ENCODE measurements at regions not wholly inside any gene's neighbourhood (a gene's known extent, or its start where the extent isn't known, plus 50 kb on each side); places are given as distances from the start of the nearest gene placed in this dataset.

- ATAC-seq (no peak), DNase-seq (no peak)
- intact Hi-C loops (cut with DNase I; ENCODE audit: low total_unique reads) (no loop called here), in situ Hi-C loops (cut with MboI; ENCODE audit: low sequenced_read_pairs in 4 of 4) (loop anchor here in 3 of 4 donors (25.0 kb wide), 1 partner anchor 1088 kb away; no protein-coding TSS in a partner anchor)
- Histone ChIP-seq H3K36me3 (no peaks in the 10 kb centered on the region), H3K27ac (no peak overlapping the region), H3K4me1 (no peaks in the 10 kb centered on the region), H3K9me3 (no peaks in the 10 kb centered on the region), H3K4me3 (no peak overlapping the region), H3K27me3 (no peaks in the 10 kb centered on the region)
- no peak for TF ChIP-seq POLR2A (IDR thresholded peaks at IDR 0.05)
- TF ChIP-seq CTCF (IDR thresholded peaks at IDR 0.05 in 4 of 5, conservative IDR thresholded peaks at IDR 0.05 in 1 of 5), result no peak
Observed at GRCh38 chr21:35825370-35826353, 234.7 kb downstream of the SETD4 start.

DNA sequence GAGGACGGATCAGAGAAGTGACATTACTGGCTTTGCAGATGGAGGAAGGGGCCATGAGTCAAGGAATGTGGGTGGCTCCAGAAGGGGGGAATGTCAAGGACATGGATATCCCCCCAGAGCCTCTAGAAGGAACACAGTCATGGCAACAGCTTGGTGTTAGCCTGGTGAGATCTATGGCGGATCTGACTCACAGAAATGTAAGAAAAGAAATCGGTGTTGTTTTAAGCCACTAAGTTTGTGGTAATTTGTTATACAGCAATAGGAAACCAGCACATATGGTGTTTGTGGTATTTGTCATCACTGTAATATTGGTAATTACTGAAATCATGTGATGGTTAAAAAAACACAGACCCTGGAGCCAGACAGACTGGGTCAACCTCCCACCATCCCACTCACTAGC is 236.2 kb downstream of the SETD4 start:
- no peaks in the 10 kb centered on the region for H3K4me1 ChIP-seq
- no peak overlapping the region for H3K27ac ChIP-seq
- in situ Hi-C loops (cut with MboI; ENCODE audit: low sequenced_read_pairs in 4 of 4) (loop anchor here in 1 of 4 donors (25.0 kb wide), 1 partner anchor 912 kb away; no protein-coding TSS in a partner anchor), intact Hi-C loops (cut with DNase I; ENCODE audit: low total_unique reads) (no loop called here)
- H3K4me3 ChIP-seq, result no peak overlapping the region
- no peak for DNase-seq
- H3K27me3 ChIP-seq, result no peaks in the 10 kb centered on the region
- ATAC-seq, result no peak
- TF ChIP-seq POLR2A (IDR thresholded peaks at IDR 0.05), result no peak
- TF ChIP-seq CTCF (IDR thresholded peaks at IDR 0.05 in 4 of 5, conservative IDR thresholded peaks at IDR 0.05 in 1 of 5), result no peak
- no peaks in the 10 kb centered on the region for H3K9me3 ChIP-seq
- no peaks in the 10 kb centered on the region for H3K36me3 ChIP-seq

DNA sequence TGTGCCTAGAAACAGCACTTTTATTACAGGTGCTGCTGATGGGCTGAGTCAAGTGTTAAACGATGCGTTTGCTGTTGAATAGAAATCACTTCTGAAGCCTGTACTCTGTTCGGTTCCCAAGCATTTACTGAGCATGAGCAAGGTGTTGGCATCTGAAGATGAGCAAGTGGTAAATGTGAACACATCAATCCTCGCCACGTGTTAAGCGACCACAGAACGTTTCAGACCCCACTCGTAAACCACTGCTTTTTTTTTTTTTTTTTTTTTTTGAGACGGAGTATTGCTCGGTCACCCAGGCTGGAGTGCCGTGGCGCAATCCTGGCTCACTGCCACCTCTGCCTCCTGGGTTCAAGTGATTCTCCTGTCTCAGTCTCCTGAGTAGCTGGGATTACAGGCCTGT is 241.2 kb downstream of the SETD4 start:
- no peak for ATAC-seq
- no peak for DNase-seq
- H3K9me3 ChIP-seq, result no peaks in the 10 kb centered on the region
- in situ Hi-C loops (cut with MboI; ENCODE audit: low sequenced_read_pairs in 4 of 4) (loop anchor here in 1 of 4 donors (25.0 kb wide), 1 partner anchor 907 kb away; no protein-coding TSS in a partner anchor), intact Hi-C loops (cut with DNase I; ENCODE audit: low total_unique reads) (no loop called here)
- TF ChIP-seq POLR2A (IDR thresholded peaks at IDR 0.05), result no peak
- H3K27me3 ChIP-seq, result no peaks in the 10 kb centered on the region
- H3K27ac ChIP-seq, result no peak overlapping the region
- H3K4me1 ChIP-seq, result peaks cover 0 to 7% of the 10 kb centered on the region in 2 donors
- no peaks in the 10 kb centered on the region for H3K36me3 ChIP-seq
- H3K4me3 ChIP-seq, result no peak overlapping the region

DNA sequence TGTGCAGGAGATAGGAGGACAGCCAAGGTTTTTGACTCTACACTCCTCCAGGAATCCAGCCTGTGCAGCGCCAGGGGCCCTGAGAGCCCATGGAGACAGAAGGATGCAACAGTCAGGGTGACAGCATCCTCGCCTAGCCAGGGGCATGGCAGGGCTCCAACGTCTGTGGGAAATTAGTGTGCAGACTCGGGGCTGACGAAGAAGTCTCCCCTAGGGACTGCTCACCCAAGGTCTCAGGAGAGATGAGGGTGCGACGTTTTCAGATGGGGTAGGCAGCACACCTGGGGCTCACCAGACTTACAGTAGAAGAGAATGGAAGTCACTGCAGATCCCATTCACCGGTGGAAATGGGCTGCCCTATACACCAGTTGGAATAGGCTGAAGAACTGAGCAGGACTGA is 241.7 kb downstream of the SETD4 start:
- Histone ChIP-seq H3K4me1 (peaks cover 0 to 7% of the 10 kb centered on the region in 2 donors), H3K27ac (no peak overlapping the region), H3K27me3 (no peaks in the 10 kb centered on the region), H3K4me3 (no peak overlapping the region), H3K9me3 (no peaks in the 10 kb centered on the region), H3K36me3 (no peaks in the 10 kb centered on the region)
- ATAC-seq (no peak), DNase-seq (no peak)
- in situ Hi-C loops (cut with MboI; ENCODE audit: low sequenced_read_pairs in 4 of 4), result loop anchor here in 1 of 4 donors (25.0 kb wide), 1 partner anchor 906 kb away; no protein-coding TSS in a partner anchor
- no peak for TF ChIP-seq POLR2A (IDR thresholded peaks at IDR 0.05)
- TF ChIP-seq CTCF (IDR thresholded peaks at IDR 0.05 in 4 of 5, conservative IDR thresholded peaks at IDR 0.05 in 1 of 5), result no peak
- intact Hi-C loops (cut with DNase I; ENCODE audit: low total_unique reads), result no loop called here
